ENCODE measurements at regions not wholly inside any gene's neighbourhood (a gene's known extent, or its start where the extent isn't known, plus 50 kb on each side); places are given as distances from the start of the nearest gene placed in this dataset.

GRCh38 chr3:150248116-150248887, 159.8 kb upstream of the TSC22D2 start:
- H3K27me3 Mint-ChIP-seq, result peaks cover 25 to 43% of the 10 kb centered on the region in 2 donors
- DNase-seq (ENCODE audit: low spot score), result no peak

DNA sequence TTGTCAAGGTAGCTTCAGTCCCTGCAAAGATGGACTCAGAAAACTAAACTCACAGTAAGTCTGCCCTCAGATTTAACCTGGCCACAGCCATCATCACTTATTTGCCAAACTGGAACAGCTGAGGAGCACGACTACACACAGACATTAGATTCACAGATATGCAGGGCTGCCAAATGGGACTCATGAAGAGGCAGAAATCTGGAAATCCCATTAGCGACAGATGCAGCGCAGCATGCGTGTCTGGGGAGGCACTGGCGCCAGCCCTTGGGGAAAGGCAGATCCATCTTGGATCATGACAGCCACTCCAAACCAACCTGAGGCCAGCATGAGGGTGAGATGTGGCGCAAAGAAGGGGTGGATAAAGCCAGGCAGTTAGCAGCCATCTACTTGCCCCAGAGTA, 160.7 kb upstream of the TSC22D2 start:
- DNase-seq (ENCODE audit: low spot score) (no peak), ATAC-seq (peak in 1 of 2 donors; percentile 36)
- H3K27ac Mint-ChIP-seq, result no peak overlapping the region
- no peaks in the 10 kb centered on the region for H3K36me3 Mint-ChIP-seq
- H3K27me3 Mint-ChIP-seq, result peaks cover 26 to 51% of the 10 kb centered on the region in 2 donors
- H3K4me1 Mint-ChIP-seq (ENCODE audit: low read depth in 2 of 2), result no peaks in the 10 kb centered on the region
- no peak overlapping the region for H3K4me3 Mint-ChIP-seq
- H3K9me3 Mint-ChIP-seq, result no peaks in the 10 kb centered on the region

More at GRCh38 chr3:150248116-150248887, 159.8 kb upstream of the TSC22D2 start:
- Mint-ChIP-seq H3K36me3 (no peaks in the 10 kb centered on the region), H3K9me3 (no peaks in the 10 kb centered on the region), H3K4me1 (ENCODE audit: low read depth in 2 of 2) (no peaks in the 10 kb centered on the region), H3K4me3 (no peak overlapping the region), H3K27ac (no peak overlapping the region)
- ATAC-seq, result no peak

- Mint-ChIP-seq H3K4me1 (ENCODE audit: low read depth in 2 of 2) (peaks cover 4 to 5% of the 10 kb centered on the region in 2 donors), H3K36me3 (no peaks in the 10 kb centered on the region), H3K4me3 (no peak overlapping the region), H3K27me3 (peaks cover 27 to 52% of the 10 kb centered on the region in 2 donors), H3K9me3 (no peaks in the 10 kb centered on the region), H3K27ac (no peak overlapping the region)
- DNase-seq (ENCODE audit: low spot score) (no peak), ATAC-seq (no peak)
Observed at GRCh38 chr3:150243466-150243865, 164.6 kb upstream of the TSC22D2 start.

- Mint-ChIP-seq H3K9me3 (no peaks in the 10 kb centered on the region), H3K27me3 (peaks cover 26 to 45% of the 10 kb centered on the region in 2 donors), H3K4me3 (no peak overlapping the region), H3K27ac (no peak overlapping the region), H3K36me3 (no peaks in the 10 kb centered on the region), H3K4me1 (ENCODE audit: low read depth in 2 of 2) (peaks cover 4 to 5% of the 10 kb centered on the region in 2 donors)
- ATAC-seq, result no peak
- DNase-seq (ENCODE audit: low spot score), result no peak
Observed at GRCh38 chr3:150242220-150242936, 165.7 kb upstream of the TSC22D2 start.

DNA sequence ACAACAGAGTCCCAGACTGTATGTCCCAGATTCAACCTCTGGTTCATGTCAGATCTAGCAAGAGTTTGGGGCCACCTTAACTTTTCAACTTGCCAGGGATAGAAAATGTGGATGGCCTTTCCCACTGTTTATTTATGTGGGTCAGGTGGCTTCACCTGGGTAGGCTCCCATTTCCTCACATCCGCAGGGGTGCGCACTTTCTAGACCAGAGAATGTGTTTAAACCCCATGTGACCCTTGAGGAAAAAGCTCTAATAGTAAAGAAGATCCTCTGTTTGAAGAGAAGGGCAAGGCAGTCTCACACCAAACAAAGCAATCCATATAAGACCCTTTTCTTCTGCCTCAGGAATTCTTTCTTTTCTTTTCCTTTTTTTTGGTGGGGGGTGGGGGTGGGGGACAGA, 167.2 kb upstream of the TSC22D2 start:
- H3K27me3 Mint-ChIP-seq, result peaks cover 18 to 39% of the 10 kb centered on the region in 2 donors
- H3K36me3 Mint-ChIP-seq, result no peaks in the 10 kb centered on the region
- no peaks in the 10 kb centered on the region for H3K9me3 Mint-ChIP-seq
- H3K27ac Mint-ChIP-seq, result no peak overlapping the region
- ATAC-seq (no peak), DNase-seq (ENCODE audit: low spot score) (no peak)
- H3K4me1 Mint-ChIP-seq (ENCODE audit: low read depth in 2 of 2), result peaks cover 4 to 5% of the 10 kb centered on the region in 2 donors
- no peak overlapping the region for H3K4me3 Mint-ChIP-seq

DNA sequence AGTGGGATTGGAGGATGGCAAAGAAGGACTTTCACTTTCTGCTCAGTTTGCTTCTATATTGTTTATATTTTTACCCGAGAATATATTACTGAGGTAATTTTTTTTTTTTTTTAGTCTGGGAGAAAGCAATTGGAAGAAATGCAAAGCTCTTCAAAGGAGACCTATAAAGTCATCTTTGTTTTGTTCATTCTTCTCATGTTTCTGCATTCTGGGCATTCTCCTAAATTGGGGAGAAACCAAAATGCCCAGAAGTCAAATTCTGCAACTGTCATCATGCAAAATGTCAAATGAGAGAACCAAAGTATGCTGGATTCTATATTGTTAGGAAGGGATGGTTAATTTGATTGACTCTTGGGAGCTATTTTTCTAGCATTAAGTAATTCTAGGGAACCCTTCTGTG, 168.3 kb upstream of the TSC22D2 start:
- ATAC-seq (no peak), DNase-seq (ENCODE audit: low spot score) (no peak)
- Mint-ChIP-seq H3K36me3 (no peaks in the 10 kb centered on the region), H3K4me3 (no peak overlapping the region), H3K4me1 (ENCODE audit: low read depth in 2 of 2) (peaks cover 4 to 5% of the 10 kb centered on the region in 2 donors), H3K27me3 (peaks cover 13 to 38% of the 10 kb centered on the region in 2 donors), H3K9me3 (no peaks in the 10 kb centered on the region), H3K27ac (no peak overlapping the region)

DNA sequence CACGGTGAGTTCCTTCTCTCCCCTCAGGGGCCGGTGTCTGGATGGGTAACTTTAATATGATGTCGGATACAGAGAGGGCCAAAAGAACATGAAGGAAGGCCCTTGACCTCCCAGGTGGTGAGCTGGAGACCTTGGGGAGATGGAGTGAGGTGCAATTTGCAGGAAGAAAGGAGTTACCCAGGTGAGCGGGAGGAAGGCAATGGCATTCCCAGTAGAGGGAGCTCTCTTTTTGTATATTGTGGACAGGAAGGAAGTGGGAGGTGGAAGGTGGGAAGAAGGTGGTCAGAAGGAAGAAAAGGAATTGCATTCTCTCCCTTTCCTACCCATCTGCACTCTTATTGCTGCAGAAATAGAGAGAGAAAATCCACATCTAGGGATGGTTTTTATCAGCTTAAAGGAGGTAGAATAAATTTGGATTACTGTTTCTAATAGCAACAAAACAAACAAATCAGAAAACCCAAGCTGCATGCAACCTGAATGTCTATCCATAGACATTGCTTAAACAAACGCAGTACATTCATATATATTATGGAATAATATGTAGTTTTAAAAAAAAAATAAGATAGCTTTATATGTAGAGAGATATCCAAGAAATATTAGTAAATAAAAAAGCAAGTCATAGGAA, 169.0 kb upstream of the TSC22D2 start:
- no peak for ATAC-seq
- Mint-ChIP-seq H3K36me3 (no peaks in the 10 kb centered on the region), H3K27me3 (peaks cover 9 to 31% of the 10 kb centered on the region in 2 donors), H3K4me3 (no peak overlapping the region), H3K9me3 (no peaks in the 10 kb centered on the region), H3K27ac (no peak overlapping the region), H3K4me1 (ENCODE audit: low read depth in 2 of 2) (peaks cover 4 to 5% of the 10 kb centered on the region in 2 donors)
- no peak for DNase-seq (ENCODE audit: low spot score)

DNA sequence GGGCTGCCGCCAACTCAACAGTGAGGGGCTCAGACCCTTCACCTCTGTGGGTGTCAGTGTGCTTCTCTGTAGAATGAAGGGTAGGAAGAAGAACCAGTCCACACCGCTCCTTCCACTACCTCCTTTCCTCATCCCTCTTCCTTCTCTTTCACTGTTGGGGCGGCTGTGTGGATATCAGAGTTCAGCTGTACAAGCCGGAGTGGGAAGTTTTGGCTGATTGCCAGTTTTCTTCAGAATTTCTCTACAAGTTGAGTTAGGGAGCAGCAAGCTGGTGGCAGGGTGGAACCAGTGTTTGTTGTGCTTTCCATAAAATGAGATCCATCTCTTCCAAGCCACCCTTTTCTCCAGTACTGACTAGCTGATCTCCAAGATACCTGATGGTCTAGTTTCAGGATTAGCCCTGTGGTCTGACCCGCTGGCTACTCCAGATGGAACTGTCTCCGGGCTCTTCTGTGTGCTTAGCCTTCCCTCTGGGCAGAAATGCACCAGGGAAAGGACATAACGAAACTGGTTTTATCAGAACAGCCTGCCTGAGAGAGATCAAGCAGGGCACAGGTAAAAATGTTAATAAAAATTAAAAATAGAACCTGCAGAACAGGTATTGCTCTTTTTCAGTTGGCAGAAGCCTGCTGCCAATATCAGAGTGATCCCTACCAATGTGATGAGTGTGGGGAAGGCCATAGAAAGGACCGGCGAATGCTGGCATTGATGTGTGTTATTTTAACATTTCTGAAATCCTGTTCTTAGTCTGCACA, 169.9 kb upstream of the TSC22D2 start:
- Mint-ChIP-seq H3K27ac (no peak overlapping the region), H3K9me3 (no peaks in the 10 kb centered on the region), H3K4me1 (ENCODE audit: low read depth in 2 of 2) (peaks cover 4 to 5% of the 10 kb centered on the region in 2 donors), H3K27me3 (peaks cover 4 to 23% of the 10 kb centered on the region in 2 donors), H3K4me3 (no peak overlapping the region), H3K36me3 (no peaks in the 10 kb centered on the region)
- DNase-seq (ENCODE audit: low spot score) (no peak), ATAC-seq (peak in 1 of 2 donors; percentile 30)

GRCh38 chr3:150237490-150237889, 170.6 kb upstream of the TSC22D2 start:
- H3K4me1 Mint-ChIP-seq (ENCODE audit: low read depth in 2 of 2), result peaks cover 4 to 5% of the 10 kb centered on the region in 2 donors
- H3K27ac Mint-ChIP-seq, result no peak overlapping the region
- ATAC-seq (no peak), DNase-seq (ENCODE audit: low spot score) (no peak)
- H3K36me3 Mint-ChIP-seq, result no peaks in the 10 kb centered on the region
- no peak overlapping the region for H3K4me3 Mint-ChIP-seq
- no peaks in the 10 kb centered on the region for H3K9me3 Mint-ChIP-seq
- peaks cover 4 to 15% of the 10 kb centered on the region in 2 donors for H3K27me3 Mint-ChIP-seq

DNA sequence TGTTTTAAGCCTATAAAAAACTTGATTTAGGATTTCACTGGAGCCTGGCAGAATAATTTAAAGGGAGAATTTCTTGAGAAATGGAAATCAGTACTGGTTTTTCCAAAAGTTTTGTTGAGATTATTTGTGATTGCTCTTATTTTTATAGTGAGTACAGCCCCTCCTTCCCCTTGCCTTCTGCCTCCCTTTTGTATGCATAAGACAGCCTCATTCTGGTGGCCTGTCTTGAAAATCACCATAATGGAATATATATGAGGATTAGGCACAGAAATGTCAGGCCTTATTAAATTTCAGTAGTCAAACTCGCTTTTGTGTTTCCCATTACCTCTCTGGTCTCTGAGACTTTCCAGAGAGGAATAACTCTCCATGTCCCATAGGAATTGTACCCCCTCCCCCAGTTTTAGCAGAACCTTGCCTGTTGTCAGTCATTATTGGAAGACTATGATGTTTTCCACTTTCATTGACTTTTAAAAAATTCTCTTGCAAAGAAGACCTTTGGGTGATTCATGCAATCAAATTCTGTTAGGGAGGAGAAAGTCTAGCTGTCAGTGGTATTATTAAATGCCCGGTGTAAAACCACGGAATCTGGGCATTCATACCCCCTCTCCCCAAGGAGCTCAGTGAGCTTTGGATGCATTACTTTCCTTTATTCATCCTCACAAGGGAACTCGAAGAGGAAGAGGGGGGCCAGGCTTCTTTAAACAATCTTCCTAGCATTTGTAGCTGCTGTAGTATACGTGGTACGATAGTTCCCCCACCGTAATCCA, 171.6 kb upstream of the TSC22D2 start:
- no peak for DNase-seq (ENCODE audit: low spot score)
- no peak overlapping the region for H3K27ac Mint-ChIP-seq
- H3K27me3 Mint-ChIP-seq, result peaks cover 4 to 15% of the 10 kb centered on the region in 2 donors
- no peak for ATAC-seq
- H3K4me3 Mint-ChIP-seq, result no peak overlapping the region
- no peaks in the 10 kb centered on the region for H3K9me3 Mint-ChIP-seq
- H3K36me3 Mint-ChIP-seq, result no peaks in the 10 kb centered on the region
- peaks cover 4 to 5% of the 10 kb centered on the region in 2 donors for H3K4me1 Mint-ChIP-seq (ENCODE audit: low read depth in 2 of 2)

GRCh38 chr3:150235799-150236198, 172.3 kb upstream of the TSC22D2 start:
- H3K27me3 Mint-ChIP-seq, result peaks cover 4 to 14% of the 10 kb centered on the region in 2 donors
- no peak overlapping the region for H3K27ac Mint-ChIP-seq
- no peak for ATAC-seq
- no peaks in the 10 kb centered on the region for H3K9me3 Mint-ChIP-seq
- peaks cover 4 to 5% of the 10 kb centered on the region in 2 donors for H3K4me1 Mint-ChIP-seq (ENCODE audit: low read depth in 2 of 2)
- DNase-seq (ENCODE audit: low spot score), result no peak
- no peaks in the 10 kb centered on the region for H3K36me3 Mint-ChIP-seq
- no peak overlapping the region for H3K4me3 Mint-ChIP-seq

GRCh38 chr3:150232992-150233451, 175.1 kb upstream of the TSC22D2 start:
- DNase-seq (ENCODE audit: low spot score) (no peak), ATAC-seq (peak in 1 of 2 donors; percentile 15)
- Mint-ChIP-seq H3K36me3 (no peaks in the 10 kb centered on the region), H3K9me3 (no peaks in the 10 kb centered on the region), H3K27me3 (no peaks in the 10 kb centered on the region), H3K27ac (no peak overlapping the region), H3K4me3 (no peak overlapping the region), H3K4me1 (ENCODE audit: low read depth in 2 of 2) (no peaks in the 10 kb centered on the region)

DNA sequence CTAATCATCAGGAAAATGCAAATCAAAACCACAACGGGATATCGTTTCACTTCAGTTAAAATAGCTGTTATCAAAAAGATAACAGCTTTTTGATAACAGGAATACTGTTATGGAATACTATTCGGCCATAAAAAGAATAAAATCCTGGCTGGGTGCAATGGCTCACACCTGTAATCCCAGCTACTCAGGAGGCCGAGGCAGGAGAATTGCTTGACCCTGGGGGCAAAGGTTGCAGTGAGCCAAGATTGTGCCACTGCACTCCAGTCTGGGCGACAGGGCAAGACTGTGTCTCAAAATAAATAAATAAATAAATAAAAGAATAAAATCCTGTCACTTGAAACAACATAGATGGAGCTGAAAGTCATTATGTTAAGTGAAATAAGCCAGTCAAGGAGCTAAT, 178.1 kb upstream of the TSC22D2 start:
- Mint-ChIP-seq H3K36me3 (no peaks in the 10 kb centered on the region), H3K27ac (no peak overlapping the region), H3K4me3 (no peak overlapping the region), H3K9me3 (no peaks in the 10 kb centered on the region), H3K27me3 (peaks cover 12 to 20% of the 10 kb centered on the region in 2 donors), H3K4me1 (ENCODE audit: low read depth in 2 of 2) (no peaks in the 10 kb centered on the region)
- DNase-seq (ENCODE audit: low spot score) (no peak), ATAC-seq (no peak)
